Testis (tissue), 2 donors: ENCODE measurements at regions not wholly inside any gene's neighbourhood (a gene's known extent, or its start where the extent isn't known, plus 50 kb on each side); places are given as distances from the start of the nearest gene placed in this dataset.

ENCODE experiments used
- CTCF ChIP-seq, 3 experiments: fragments of 450-650 bp in 2 of 3; fragments of 200-600 bp in 1 of 3; sonication (generic) in 1 of 3; IDR thresholded peaks; one replicate each; pipeline ENCODE4 v1.5.1; 2016 to 2019; ENCODE audit warnings: antibody characterized with exemption in 3 of 3, mild to moderate bottlenecking in 2 of 3, moderate library complexity in 1 of 3
- POLR2A ChIP-seq: fragments of 450-650 bp; IDR thresholded peaks from one replicate; pipeline ENCODE4 v1.6.1; 2017; ENCODE audit warnings: antibody characterized with exemption, mild to moderate bottlenecking, moderate library complexity

- TF ChIP-seq CTCF (IDR thresholded peaks at IDR 0.05) (no peak), POLR2A (no peak)
These were observed 802.3 kb downstream of the QKI start for GRCh38 chr6:164216839-164217238.
